HFFc6 (cell line): ENCODE measurements at regions not wholly inside any gene's neighbourhood (a gene's known extent, or its start where the extent isn't known, plus 50 kb on each side); places are given as distances from the start of the nearest gene placed in this dataset.

Experiments
- DNase-seq: peaks from one replicate; pipeline ENCODE4 v3.0.0-alpha.2; 2018
- H3K27ac Mint-ChIP-seq: 2 replicates; pipeline ENCODE4 v1.8.0; 2020; ENCODE audit warnings: mild to moderate bottlenecking, mixed read lengths
- H3K27me3 Mint-ChIP-seq: 2 replicates; pipeline ENCODE4 v1.8.0; 2021; ENCODE audit warnings: mild to moderate bottlenecking, moderate library complexity, mixed read lengths; ENCODE audit not compliant: insufficient read depth
- H3K36me3 Mint-ChIP-seq: 2 replicates; pipeline ENCODE4 v1.8.0; 2021; ENCODE audit warnings: low read depth, mixed read lengths
- H3K4me1 Mint-ChIP-seq: 2 replicates; pipeline ENCODE4 v1.8.0; 2020; ENCODE audit warnings: low read depth, mixed read lengths
- H3K4me3 Mint-ChIP-seq: 2 replicates; pipeline ENCODE4 v1.8.0; 2020; ENCODE audit warnings: mild to moderate bottlenecking, moderate library complexity, mixed read lengths
- H3K9me3 Mint-ChIP-seq: 2 replicates; pipeline ENCODE4 v1.8.0; 2020; ENCODE audit warnings: mild to moderate bottlenecking, mixed read lengths
- CTCF ChIP-seq: fragments of 200-600 bp; sonication (generic); IDR thresholded peaks from 2 replicates; pipeline ENCODE4 v1.5.0; 2021; ENCODE audit warnings: antibody characterized with exemption, mild to moderate bottlenecking

- Mint-ChIP-seq H3K4me3 (no peak overlapping the region), H3K27me3 (peaks cover 2% of the 10 kb centered on the region; the same call in 1 of the 2 replicates), H3K4me1 (peaks cover 91% of the 10 kb centered on the region)
Measured at GRCh38 chr1:172957491-172957890, 93.2 kb downstream of the TNFSF18 start.

GRCh38 chr1:172959571-172959970 is 91.2 kb downstream of the TNFSF18 start:
- H3K4me1 Mint-ChIP-seq = peaks cover 79% of the 10 kb centered on the region
- H3K4me3 Mint-ChIP-seq = peak overlapping the region; percentile 10
- peaks cover 12% of the 10 kb centered on the region for H3K9me3 Mint-ChIP-seq
- DNase-seq = no peak
- peaks cover 30% of the 10 kb centered on the region for H3K36me3 Mint-ChIP-seq
- H3K27me3 Mint-ChIP-seq = peaks cover 1% of the 10 kb centered on the region; the same call in 1 of the 2 replicates
- H3K27ac Mint-ChIP-seq = peak overlapping the region; percentile 91
- TF ChIP-seq CTCF = no peak

More at GRCh38 chr1:172957491-172957890, 93.2 kb downstream of the TNFSF18 start:
- Mint-ChIP-seq H3K27ac (peak overlapping the region; percentile 86; the same call in 1 of the 2 replicates), H3K36me3 (peaks cover 16% of the 10 kb centered on the region), H3K9me3 (peaks cover 7% of the 10 kb centered on the region)
- no peak for TF ChIP-seq CTCF
- no peak for DNase-seq

DNA sequence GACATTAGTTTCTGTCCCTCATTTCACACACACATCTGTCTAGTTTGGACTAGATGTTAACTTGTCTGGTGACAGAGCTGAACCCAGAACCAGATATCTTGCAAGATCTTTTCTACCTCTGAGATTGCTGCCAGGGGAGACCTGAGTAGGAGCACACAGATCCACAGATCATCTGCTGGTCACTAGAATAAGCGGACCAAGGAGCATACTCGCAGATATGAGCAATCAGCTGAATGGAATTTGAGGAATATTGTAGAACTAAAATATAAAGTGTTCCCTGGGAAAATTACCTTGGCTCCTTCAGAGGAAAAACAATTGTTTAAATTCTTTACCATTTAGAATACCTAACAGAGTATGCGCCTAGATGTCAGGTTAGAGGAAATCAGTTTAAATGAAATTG is 90.7 kb downstream of the TNFSF18 start:
- peak; percentile 59 for DNase-seq
- Mint-ChIP-seq H3K4me3 (peak overlapping the region; percentile 10), H3K27ac (peak overlapping the region; percentile 91), H3K36me3 (peaks cover 30% of the 10 kb centered on the region), H3K27me3 (peaks cover 1% of the 10 kb centered on the region; the same call in 1 of the 2 replicates), H3K4me1 (peaks cover 79% of the 10 kb centered on the region), H3K9me3 (peaks cover 12% of the 10 kb centered on the region)
- no peak for TF ChIP-seq CTCF

DNA sequence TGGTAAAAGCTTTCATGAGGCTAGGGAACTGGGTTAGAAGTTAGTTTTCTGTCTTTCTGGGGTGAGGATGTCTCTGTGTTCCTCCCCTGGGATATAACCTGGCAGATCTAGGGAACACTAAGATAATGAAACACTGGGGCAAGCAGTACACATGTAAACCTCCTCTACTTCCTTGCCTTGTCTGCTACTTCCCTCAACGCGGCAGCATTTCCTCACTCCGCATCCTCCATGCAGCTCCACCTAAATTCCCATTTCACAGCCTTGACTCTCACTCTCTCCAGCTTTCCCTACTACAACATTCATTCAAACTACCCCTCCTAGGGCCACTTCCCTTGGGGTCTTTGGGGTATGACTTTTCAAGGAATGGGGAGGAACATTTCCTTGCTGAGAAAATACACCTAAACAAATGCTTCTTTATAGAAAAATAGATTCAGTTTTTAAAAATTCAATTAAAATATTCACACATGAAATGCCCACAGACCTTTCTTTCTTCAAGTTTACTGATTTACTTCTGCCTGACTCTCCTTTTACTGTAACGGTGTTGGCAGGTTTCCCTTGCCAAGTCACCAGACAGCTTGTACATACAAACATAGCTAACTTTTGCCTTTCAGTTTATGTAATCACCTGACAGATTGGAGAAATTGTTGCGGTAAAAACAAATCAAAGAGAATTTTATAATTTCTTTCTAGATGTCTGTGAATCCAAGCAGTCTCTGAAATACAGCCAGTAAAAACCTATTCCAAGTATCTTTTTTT is 90.1 kb downstream of the TNFSF18 start:
- H3K27me3 Mint-ChIP-seq = peaks cover 1% of the 10 kb centered on the region; the same call in 1 of the 2 replicates
- H3K4me1 Mint-ChIP-seq = peaks cover 79% of the 10 kb centered on the region
- H3K36me3 Mint-ChIP-seq = peaks cover 30% of the 10 kb centered on the region
- H3K4me3 Mint-ChIP-seq = no peak overlapping the region
- DNase-seq = peak; percentile 52
- H3K9me3 Mint-ChIP-seq = peaks cover 12% of the 10 kb centered on the region
- no peak for TF ChIP-seq CTCF
- peak overlapping the region; percentile 91 for H3K27ac Mint-ChIP-seq

GRCh38 chr1:172964864-172965263 is 85.9 kb downstream of the TNFSF18 start:
- Mint-ChIP-seq H3K36me3 (peaks cover 29% of the 10 kb centered on the region), H3K27ac (no peak overlapping the region), H3K4me3 (no peak overlapping the region), H3K9me3 (peaks cover 15% of the 10 kb centered on the region), H3K4me1 (peaks cover 79% of the 10 kb centered on the region), H3K27me3 (peaks cover 1% of the 10 kb centered on the region; the same call in 1 of the 2 replicates)
- no peak for TF ChIP-seq CTCF
- no peak for DNase-seq
